Neural progenitor cell (in vitro differentiated cells): ENCODE measurements at regions not wholly inside any gene's neighbourhood (a gene's known extent, or its start where the extent isn't known, plus 50 kb on each side); places are given as distances from the start of the nearest gene placed in this dataset.
"Not testable (repeated sequence)": the region's sequence is repeated elsewhere in the genome, so short reads cannot be mapped to it uniquely, and the experiment has no call there.

Experiments used
- DNase-seq: peaks from one replicate; pipeline ENCODE4 v3.0.0-alpha.2; 2016; ENCODE audit warnings: low spot score
- H2AFZ ChIP-seq: fragments of 200-600 bp; sonication (generic); replicated peaks from 2 replicates; pipeline ENCODE4 v1.6.1; 2016; ENCODE audit warnings: antibody characterized with exemption
- H3F3A ChIP-seq: fragments of 200-600 bp; sonication (generic); 2 replicates; pipeline ENCODE4 v1.6.1; 2016; ENCODE audit warnings: antibody characterized with exemption, low read depth
- H3K27ac ChIP-seq: fragments of 200-600 bp; sonication (generic); 2 replicates; pipeline ENCODE4 v1.5.1; 2016; ENCODE audit warnings: mild to moderate bottlenecking
- H3K27me3 ChIP-seq: fragments of 200-600 bp; sonication (generic); 2 replicates; pipeline ENCODE4 v1.6.1; 2016; ENCODE audit warnings: mild to moderate bottlenecking, moderate library complexity
- H3K36me3 ChIP-seq: fragments of 200-600 bp; sonication (generic); 2 replicates; pipeline ENCODE4 v1.5.1; 2016
- H3K4me1 ChIP-seq: fragments of 200-600 bp; sonication (generic); 2 replicates; pipeline ENCODE4 v1.6.1; 2016; ENCODE audit warnings: mixed run types
- H3K4me2 ChIP-seq: fragments of 200-600 bp; sonication (generic); 2 replicates; pipeline ENCODE4 v1.6.1; 2016
- H3K4me3 ChIP-seq: fragments of 200-600 bp; sonication (generic); 2 replicates; pipeline ENCODE4 v1.5.1; 2016
- H3K79me2 ChIP-seq: fragments of 200-600 bp; sonication (generic); 2 replicates; pipeline ENCODE4 v1.6.1; 2016; ENCODE audit warnings: low read depth
- H3K9ac ChIP-seq: fragments of 200-600 bp; sonication (generic); 2 replicates; pipeline ENCODE4 v1.6.1; 2016
- H3K9me3 ChIP-seq: fragments of 200-600 bp; sonication (generic); 2 replicates; pipeline ENCODE4 v1.5.1; 2016; ENCODE audit warnings: low read depth
- H4K20me1 ChIP-seq: fragments of 200-600 bp; sonication (generic); 2 replicates; pipeline ENCODE4 v1.6.1; 2016; ENCODE audit warnings: low read depth
- H3K27ac Mint-ChIP-seq: 3 replicates; pipeline ENCODE4 v1.8.0; 2021; ENCODE audit warnings: mixed read lengths
- H3K27me3 Mint-ChIP-seq: 2 replicates; pipeline ENCODE4 v1.8.0; 2022; ENCODE audit warnings: low read depth, mild to moderate bottlenecking, inconsistent platforms, moderate library complexity, mixed read lengths; ENCODE audit not compliant: insufficient read depth
- H3K36me3 Mint-ChIP-seq: 3 replicates; pipeline ENCODE4 v1.8.0; 2021; ENCODE audit warnings: mixed read lengths
- H3K4me1 Mint-ChIP-seq: 3 replicates; pipeline ENCODE4 v1.8.0; 2021; ENCODE audit warnings: mixed read lengths
- H3K4me3 Mint-ChIP-seq: 3 replicates; pipeline ENCODE4 v1.8.0; 2021; ENCODE audit warnings: mild to moderate bottlenecking, moderate library complexity, mixed read lengths
- H3K9me3 Mint-ChIP-seq: 3 replicates; pipeline ENCODE4 v1.8.0; 2020; ENCODE audit warnings: mixed read lengths
- CTCF ChIP-seq: fragments of 200-600 bp; sonication (generic); IDR thresholded peaks from 2 replicates; pipeline ENCODE4 v1.5.1; 2017; ENCODE audit warnings: antibody characterized with exemption, mild to moderate bottlenecking

DNA sequence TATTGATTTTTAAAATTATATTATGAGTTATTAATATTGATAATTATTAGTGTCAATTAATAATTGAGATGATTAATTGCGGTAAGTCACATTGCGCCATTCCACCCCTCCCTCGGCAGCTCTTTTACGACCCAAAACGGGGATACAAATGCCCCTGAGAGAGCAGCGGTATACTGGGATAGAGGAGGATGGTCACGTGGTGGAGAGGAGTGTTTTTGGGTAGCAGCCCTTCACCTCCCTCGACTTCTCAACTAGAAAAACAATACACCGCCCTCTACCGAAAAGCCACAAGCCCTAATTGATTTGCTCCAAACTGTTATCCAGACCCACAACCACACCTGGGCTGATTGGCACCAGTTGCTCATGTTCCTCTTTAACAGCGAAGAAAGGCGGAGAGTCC is 71.0 kb downstream of the DAPL1 start:
- not testable (repeated sequence) for H3K27me3 ChIP-seq, H3K4me2 ChIP-seq, H3K27me3 Mint-ChIP-seq, H3K9me3 ChIP-seq, H3K4me3 ChIP-seq, H3K27ac ChIP-seq, H3K9me3 Mint-ChIP-seq, H3K27ac Mint-ChIP-seq, H4K20me1 ChIP-seq, H3K9ac ChIP-seq, H3K36me3 Mint-ChIP-seq, H3K4me1 ChIP-seq, H2AFZ ChIP-seq, H3K4me1 Mint-ChIP-seq, DNase-seq, H3F3A ChIP-seq, H3K36me3 ChIP-seq, H3K4me3 Mint-ChIP-seq, H3K79me2 ChIP-seq

DNA sequence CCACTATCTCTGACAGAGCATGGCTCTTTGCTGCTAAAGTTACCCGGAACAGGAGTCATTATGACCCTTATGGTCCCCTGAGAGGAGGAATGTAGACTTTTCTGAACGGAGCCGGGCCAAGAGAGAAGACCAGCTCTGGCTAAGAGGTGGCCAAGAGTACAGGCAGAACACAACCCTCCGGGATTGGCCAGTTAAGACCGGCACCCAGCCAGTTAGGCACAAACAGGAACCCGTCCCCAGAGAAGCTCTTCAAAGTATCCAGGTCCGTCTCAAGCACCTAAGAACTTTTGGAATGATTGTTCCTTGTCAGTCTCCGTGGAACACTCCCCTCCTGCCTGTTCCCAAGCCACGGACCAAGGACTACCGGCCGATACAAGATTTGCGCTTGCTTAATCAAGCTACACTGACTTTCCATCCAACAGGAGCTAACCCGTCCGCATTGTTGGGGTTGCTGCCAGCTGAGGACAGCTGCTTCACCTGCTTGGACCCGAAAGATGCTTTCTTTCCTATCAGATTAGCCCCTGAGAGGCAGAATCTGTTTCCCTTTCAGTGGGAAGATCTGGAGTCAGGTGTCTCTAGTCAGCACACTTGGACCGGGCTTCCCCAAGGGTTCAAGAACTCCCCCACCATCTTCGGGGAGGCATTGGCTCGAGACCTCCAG is 72.5 kb downstream of the DAPL1 start:
- H3K9me3 Mint-ChIP-seq, H3K9me3 ChIP-seq, H3K4me3 ChIP-seq, H3K4me1 Mint-ChIP-seq, H3K9ac ChIP-seq, H3K4me3 Mint-ChIP-seq, DNase-seq, H3K4me2 ChIP-seq, H3F3A ChIP-seq, H3K79me2 ChIP-seq, H2AFZ ChIP-seq, H3K27me3 Mint-ChIP-seq, H3K36me3 Mint-ChIP-seq, H3K4me1 ChIP-seq, H3K27ac ChIP-seq, H3K27me3 ChIP-seq, H3K36me3 ChIP-seq, H4K20me1 ChIP-seq, H3K27ac Mint-ChIP-seq: not testable (repeated sequence)

- not testable (repeated sequence) for H3K4me3 ChIP-seq, H4K20me1 ChIP-seq, H3K36me3 ChIP-seq, H3K79me2 ChIP-seq, H3K27me3 Mint-ChIP-seq, H3K9ac ChIP-seq, H3K9me3 Mint-ChIP-seq, H3F3A ChIP-seq, H3K9me3 ChIP-seq, H3K27me3 ChIP-seq, H3K4me1 ChIP-seq, H3K4me1 Mint-ChIP-seq, H3K4me3 Mint-ChIP-seq, H3K36me3 Mint-ChIP-seq, H3K27ac ChIP-seq, H3K27ac Mint-ChIP-seq
- DNase-seq: peak; percentile 52
- Histone ChIP-seq H2AFZ (peak overlapping the region; percentile 19), H3K4me2 (peak overlapping the region; percentile 2)
Measured at GRCh38 chr2:158868386-158868785, 73.3 kb downstream of the DAPL1 start.

DNA sequence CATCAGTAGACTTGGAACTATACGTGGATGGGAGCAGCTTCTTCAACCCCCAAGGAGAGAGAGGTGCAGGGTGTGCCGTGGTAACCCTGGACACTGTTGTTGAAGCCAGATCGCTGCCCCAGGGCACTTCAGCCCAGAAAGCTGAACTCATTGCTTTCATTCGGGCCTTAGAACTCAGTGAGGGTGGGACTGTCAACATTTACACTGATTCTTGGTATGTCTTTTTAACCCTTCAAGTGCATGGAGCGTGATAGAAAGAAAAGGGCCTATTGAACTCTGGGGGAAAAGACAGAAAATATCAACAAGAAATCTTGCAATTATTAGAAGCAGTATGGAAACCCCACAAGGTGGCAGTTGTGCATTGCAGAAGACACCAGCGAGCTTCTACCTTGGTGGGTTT is 74.0 kb downstream of the DAPL1 start:
- not testable (repeated sequence) for H3K27ac Mint-ChIP-seq, H3K36me3 Mint-ChIP-seq, H3K27ac ChIP-seq, H2AFZ ChIP-seq, H3K4me3 Mint-ChIP-seq, H3K4me1 ChIP-seq, H4K20me1 ChIP-seq, H3K4me3 ChIP-seq, H3K9me3 ChIP-seq, H3K27me3 ChIP-seq, H3K27me3 Mint-ChIP-seq, H3K36me3 ChIP-seq, DNase-seq, H3K9ac ChIP-seq, H3K9me3 Mint-ChIP-seq, H3F3A ChIP-seq, H3K79me2 ChIP-seq, H3K4me2 ChIP-seq, H3K4me1 Mint-ChIP-seq
- TF ChIP-seq CTCF: peak; percentile 18

DNA sequence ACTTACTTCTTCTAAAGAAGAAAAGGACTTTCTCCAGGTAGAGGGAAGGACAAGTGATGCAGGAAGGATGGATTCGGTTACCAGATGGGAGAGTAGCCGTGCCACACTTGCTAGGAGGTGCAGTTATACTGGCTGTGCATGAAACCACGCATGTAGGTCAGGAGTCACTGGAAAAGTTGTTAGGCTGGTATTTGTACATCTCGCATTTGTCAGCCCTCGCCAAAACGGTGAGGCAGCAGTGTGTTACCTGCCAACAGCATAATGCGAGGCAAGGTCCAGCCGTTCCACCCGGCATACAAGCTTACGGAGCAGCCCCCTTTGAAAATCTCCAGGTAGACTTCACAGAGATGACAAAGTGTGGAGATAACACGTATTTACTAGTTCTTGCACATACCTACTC is 74.5 kb downstream of the DAPL1 start:
- not testable (repeated sequence) for DNase-seq, H3K4me1 Mint-ChIP-seq, H3K36me3 ChIP-seq, H3K4me1 ChIP-seq, H3K9me3 ChIP-seq, H4K20me1 ChIP-seq, H3F3A ChIP-seq, H3K27me3 Mint-ChIP-seq, H3K27me3 ChIP-seq, H3K4me3 ChIP-seq, H3K9me3 Mint-ChIP-seq, H3K79me2 ChIP-seq, H3K4me3 Mint-ChIP-seq, H3K4me2 ChIP-seq, H2AFZ ChIP-seq, H3K9ac ChIP-seq, H3K36me3 Mint-ChIP-seq, H3K27ac Mint-ChIP-seq, H3K27ac ChIP-seq
